ENCODE measurements at regions not wholly inside any gene's neighbourhood (a gene's known extent, or its start where the extent isn't known, plus 50 kb on each side); places are given as distances from the start of the nearest gene placed in this dataset.

- dilution Hi-C loops (cut with MboI; ENCODE audit: extremely low pct_ligation_motif_present, low sequenced_read_pairs): no loop called here
- H3K27me3 ChIP-seq (ENCODE audit: control insufficient read depth, extremely low read depth, insufficient read depth, low read length): no peaks in the 10 kb centered on the region
- H3K4me3 ChIP-seq (ENCODE audit: control insufficient read depth in 2 of 3, extremely low read depth in 1 of 3, insufficient read depth in 2 of 3, low read depth in 1 of 3, low read length in 3 of 3): no peak overlapping the region
Measured at GRCh38 chr7:50174948-50175347, 81.9 kb upstream of the ZPBP start.

GRCh38 chr7:50166997-50167965, 74.2 kb upstream of the ZPBP start:
- H3K4me2 ChIP-seq (ENCODE audit: control insufficient read depth, extremely low read depth, insufficient read depth, low read depth, low read length): no peak overlapping the region
- no peak for DNase-seq (ENCODE audit: low read depth, low spot score)
- no peaks in the 10 kb centered on the region for H3K9me1 ChIP-seq (ENCODE audit: control insufficient read depth, extremely low read depth, insufficient read depth, low read length)
- no peaks in the 10 kb centered on the region for H3K36me3 ChIP-seq (ENCODE audit: control insufficient read depth in 2 of 2, extremely low read depth in 1 of 2, insufficient read depth in 2 of 2, low read length in 2 of 2)
- H3K4me3 ChIP-seq (ENCODE audit: control insufficient read depth in 2 of 3, extremely low read depth in 1 of 3, insufficient read depth in 2 of 3, low read depth in 1 of 3, low read length in 3 of 3): no peak overlapping the region
- H4K20me1 ChIP-seq (ENCODE audit: control insufficient read depth, extremely low read depth, insufficient read depth, low read length): no peaks in the 10 kb centered on the region
- no peaks in the 10 kb centered on the region for H3K79me2 ChIP-seq (ENCODE audit: control insufficient read depth, insufficient read depth, low read length)
- H3K27me3 ChIP-seq (ENCODE audit: control insufficient read depth, extremely low read depth, insufficient read depth, low read length): no peaks in the 10 kb centered on the region
- dilution Hi-C loops (cut with MboI; ENCODE audit: extremely low pct_ligation_motif_present, low sequenced_read_pairs): no loop called here
- FAIRE-seq: no peak
- no peak overlapping the region for H3K27ac ChIP-seq (ENCODE audit: control insufficient read depth, insufficient read depth, low read length)
- H3K4me1 ChIP-seq (ENCODE audit: control insufficient read depth, extremely low read depth, insufficient read depth, low read length): no peaks in the 10 kb centered on the region
- TF ChIP-seq CTCF (optimal IDR thresholded peaks at IDR 0.05 in 1 of 3, IDR thresholded peaks at IDR 0.05 in 1 of 3, conservative IDR thresholded peaks at IDR 0.05 in 1 of 3; ENCODE audit: extremely low read depth in 1 of 3, insufficient read depth in 2 of 3, low read length in 3 of 3): no peak
- no peak for TF ChIP-seq EZH2 (IDR thresholded peaks at IDR 0.05; ENCODE audit: low read length)
- no peaks in the 10 kb centered on the region for H3K9me3 ChIP-seq (ENCODE audit: control insufficient read depth, low read depth, low read length)
- H3K9ac ChIP-seq (ENCODE audit: control insufficient read depth, extremely low read depth, insufficient read depth, low read length): no peak overlapping the region
- no peak overlapping the region for H2AFZ ChIP-seq (ENCODE audit: control insufficient read depth, low read length)

More at GRCh38 chr7:50174948-50175347, 81.9 kb upstream of the ZPBP start:
- DNase-seq (ENCODE audit: low read depth, low spot score) (no peak), FAIRE-seq (no peak)
- H3K9me1 ChIP-seq (ENCODE audit: control insufficient read depth, extremely low read depth, insufficient read depth, low read length): no peaks in the 10 kb centered on the region
- H3K9me3 ChIP-seq (ENCODE audit: control insufficient read depth, low read depth, low read length): no peaks in the 10 kb centered on the region
- no peak overlapping the region for H3K27ac ChIP-seq (ENCODE audit: control insufficient read depth, insufficient read depth, low read length)
- H3K79me2 ChIP-seq (ENCODE audit: control insufficient read depth, insufficient read depth, low read length): no peaks in the 10 kb centered on the region
- H2AFZ ChIP-seq (ENCODE audit: control insufficient read depth, low read length): no peak overlapping the region
- H3K36me3 ChIP-seq (ENCODE audit: control insufficient read depth in 2 of 2, extremely low read depth in 1 of 2, insufficient read depth in 2 of 2, low read length in 2 of 2): no peaks in the 10 kb centered on the region
- H3K4me1 ChIP-seq (ENCODE audit: control insufficient read depth, extremely low read depth, insufficient read depth, low read length): no peaks in the 10 kb centered on the region
- H3K4me2 ChIP-seq (ENCODE audit: control insufficient read depth, extremely low read depth, insufficient read depth, low read depth, low read length): no peak overlapping the region
- no peaks in the 10 kb centered on the region for H4K20me1 ChIP-seq (ENCODE audit: control insufficient read depth, extremely low read depth, insufficient read depth, low read length)
- H3K9ac ChIP-seq (ENCODE audit: control insufficient read depth, extremely low read depth, insufficient read depth, low read length): no peak overlapping the region
- TF ChIP-seq EZH2 (IDR thresholded peaks at IDR 0.05; ENCODE audit: low read length): no peak
- no peak for TF ChIP-seq CTCF (optimal IDR thresholded peaks at IDR 0.05 in 1 of 3, IDR thresholded peaks at IDR 0.05 in 1 of 3, conservative IDR thresholded peaks at IDR 0.05 in 1 of 3; ENCODE audit: extremely low read depth in 1 of 3, insufficient read depth in 2 of 3, low read length in 3 of 3)

Data from keratinocyte (primary cell).